Left forelimb (tissue), 1 donor: ENCODE measurements at regions not wholly inside any gene's neighbourhood (a gene's known extent, or its start where the extent isn't known, plus 50 kb on each side); places are given as distances from the start of the nearest gene placed in this dataset.

Experiments used
- DNase-seq: peaks from one replicate; pipeline ENCODE4 v3.0.0-alpha.2; 2018; ENCODE audit warnings: low spot score

- no peak for DNase-seq
Observed at GRCh38 chr2:204274991-204275390, 270.3 kb upstream of the PARD3B start.

GRCh38 chr2:204277226-204277625 is 268.0 kb upstream of the PARD3B start:
- DNase-seq, result no peak

- DNase-seq, result no peak
Observed at GRCh38 chr2:204278454-204278853, 266.8 kb upstream of the PARD3B start.

GRCh38 chr2:204279819-204280218 is 265.5 kb upstream of the PARD3B start:
- DNase-seq, result no peak

GRCh38 chr2:204280262-204280668 is 265.0 kb upstream of the PARD3B start:
- no peak for DNase-seq

GRCh38 chr2:204282081-204282480 is 263.2 kb upstream of the PARD3B start:
- no peak for DNase-seq

GRCh38 chr2:204282525-204282924 is 262.8 kb upstream of the PARD3B start:
- DNase-seq, result no peak

- DNase-seq, result no peak
Observed at GRCh38 chr2:204289066-204289465, 256.2 kb upstream of the PARD3B start.

GRCh38 chr2:204292439-204292838 is 252.8 kb upstream of the PARD3B start:
- no peak for DNase-seq

GRCh38 chr2:204293884-204294747 is 251.2 kb upstream of the PARD3B start:
- no peak for DNase-seq

- DNase-seq, result no peak
Observed at GRCh38 chr2:204298404-204298803, 246.9 kb upstream of the PARD3B start.

- no peak for DNase-seq
Observed at GRCh38 chr2:204299766-204300165, 245.5 kb upstream of the PARD3B start.

- DNase-seq, result no peak
Observed at GRCh38 chr2:204306667-204307066, 238.6 kb upstream of the PARD3B start.

- no peak for DNase-seq
Observed at GRCh38 chr2:204312105-204312504, 233.2 kb upstream of the PARD3B start.

- DNase-seq, result no peak
Observed at GRCh38 chr2:204313256-204313655, 232.0 kb upstream of the PARD3B start.

- no peak for DNase-seq
Observed at GRCh38 chr2:204315236-204315662, 230.0 kb upstream of the PARD3B start.

GRCh38 chr2:204317640-204318039 is 227.6 kb upstream of the PARD3B start:
- no peak for DNase-seq

- DNase-seq, result no peak
Observed at GRCh38 chr2:204321027-204321800, 224.1 kb upstream of the PARD3B start.

GRCh38 chr2:204321910-204322751 is 223.1 kb upstream of the PARD3B start:
- no peak for DNase-seq

- DNase-seq, result no peak
Observed at GRCh38 chr2:204325468-204325867, 219.8 kb upstream of the PARD3B start.

GRCh38 chr2:204328373-204328772 is 216.9 kb upstream of the PARD3B start:
- DNase-seq, result no peak

- no peak for DNase-seq
Observed at GRCh38 chr2:204329016-204329415, 216.3 kb upstream of the PARD3B start.
